ENCODE measurements at regions not wholly inside any gene's neighbourhood (a gene's known extent, or its start where the extent isn't known, plus 50 kb on each side); places are given as distances from the start of the nearest gene placed in this dataset.

DNA sequence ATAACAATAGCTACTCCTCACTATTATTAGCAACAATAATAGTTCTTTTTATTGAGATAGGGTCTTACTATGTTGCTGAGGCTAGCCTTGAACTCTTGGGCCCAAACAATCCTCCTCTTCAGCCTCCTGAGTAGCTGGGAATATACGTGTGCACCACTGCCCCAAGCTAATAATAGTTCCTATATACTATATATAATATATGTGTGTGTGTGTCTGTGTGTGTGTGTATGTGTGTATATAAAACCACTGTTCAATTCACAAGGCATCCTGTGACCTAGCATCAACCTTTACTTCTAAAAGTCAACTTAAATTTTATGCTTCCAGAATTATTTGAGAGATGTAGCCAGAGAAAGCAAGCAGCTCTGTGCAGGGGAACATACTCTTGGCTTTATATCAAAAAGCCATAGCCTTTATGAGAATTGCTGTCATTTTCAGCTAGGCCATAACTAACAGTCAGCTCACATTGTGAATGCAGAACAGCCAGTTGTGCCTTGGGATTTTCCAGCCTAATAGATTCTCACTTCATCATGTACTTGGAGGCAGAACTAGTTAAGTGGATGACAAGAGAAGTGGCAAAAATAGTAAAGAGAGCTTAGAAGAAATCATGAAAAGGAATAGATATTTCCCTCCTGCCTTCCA is 665.5 kb downstream of the NYAP2 start:
- no peak for DNase-seq
- CTCF ChIA-PET, result interaction anchor here (0.6 kb wide), 1 partner anchor 916 kb away, joined by 3 read pairs; no protein-coding TSS in a partner anchor
- no peaks in the 10 kb centered on the region for H3K4me1 Mint-ChIP-seq (ENCODE audit: low read depth, unreplicated experiment)
- TF ChIP-seq CTCF (IDR thresholded peaks at IDR 0.05; ENCODE audit: unreplicated experiment), result no peak
- intact Hi-C loops (cut with micrococcal nuclease; ENCODE audit: unreplicated experiment), result no loop called here
- H3K9me3 Mint-ChIP-seq (ENCODE audit: low read depth, unreplicated experiment), result no peaks in the 10 kb centered on the region
- no TSS peak for BruUV-seq (replicated peaks)
- no peak overlapping the region for H3K27ac Mint-ChIP-seq (ENCODE audit: unreplicated experiment)
- H3K4me3 Mint-ChIP-seq (ENCODE audit: low read depth, unreplicated experiment), result no peak overlapping the region
- no peaks in the 10 kb centered on the region for H3K27me3 Mint-ChIP-seq (ENCODE audit: unreplicated experiment)
- H3K36me3 Mint-ChIP-seq (ENCODE audit: insufficient read depth, unreplicated experiment), result no peaks in the 10 kb centered on the region

DNA sequence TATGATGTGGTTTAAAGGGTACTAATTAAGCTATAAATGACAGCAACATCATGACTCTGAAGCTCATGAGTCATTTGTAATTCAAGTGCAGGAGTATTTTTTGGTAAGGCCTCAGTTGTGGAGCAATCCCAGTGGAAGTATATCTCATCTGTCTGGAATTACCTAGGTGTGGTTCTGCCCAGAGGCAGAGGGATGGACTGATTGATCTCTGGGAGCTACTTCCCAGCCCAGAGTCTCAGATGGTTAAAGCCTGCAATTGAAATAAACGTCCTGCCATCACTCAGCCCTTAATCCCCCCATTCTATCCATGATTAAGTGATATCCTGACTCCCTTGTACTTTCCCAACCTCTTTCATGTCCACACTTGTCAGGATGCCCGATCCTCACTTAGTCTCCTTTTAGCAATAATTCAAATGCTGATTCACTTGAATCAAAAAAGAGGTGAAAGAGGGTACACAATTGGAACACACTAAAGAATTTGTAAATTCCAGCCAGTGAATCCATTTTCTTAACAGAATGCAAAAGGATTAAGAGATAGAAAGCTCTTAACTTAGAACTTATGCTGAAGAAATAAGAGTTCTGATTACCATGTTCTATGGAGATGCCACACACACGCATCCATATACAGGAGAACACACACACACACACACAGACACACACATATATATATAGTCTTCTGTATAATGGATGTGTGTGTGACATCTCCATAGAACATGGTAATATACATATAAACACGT is 664.4 kb downstream of the NYAP2 start:
- Mint-ChIP-seq H3K36me3 (ENCODE audit: insufficient read depth, unreplicated experiment) (no peaks in the 10 kb centered on the region), H3K4me3 (ENCODE audit: low read depth, unreplicated experiment) (no peak overlapping the region), H3K27ac (ENCODE audit: unreplicated experiment) (no peak overlapping the region), H3K27me3 (ENCODE audit: unreplicated experiment) (no peaks in the 10 kb centered on the region), H3K4me1 (ENCODE audit: low read depth, unreplicated experiment) (no peaks in the 10 kb centered on the region), H3K9me3 (ENCODE audit: low read depth, unreplicated experiment) (no peaks in the 10 kb centered on the region)
- no TSS peak for BruUV-seq (replicated peaks)
- intact Hi-C loops (cut with micrococcal nuclease; ENCODE audit: unreplicated experiment), result no loop called here
- no peak for DNase-seq
- CTCF ChIA-PET, result no interaction called here
- TF ChIP-seq CTCF (IDR thresholded peaks at IDR 0.05; ENCODE audit: unreplicated experiment), result no peak

- H3K9me3 Mint-ChIP-seq (ENCODE audit: low read depth, unreplicated experiment), result no peaks in the 10 kb centered on the region
- TF ChIP-seq CTCF (IDR thresholded peaks at IDR 0.05; ENCODE audit: unreplicated experiment), result no peak
- CTCF ChIA-PET, result interaction anchor here (0.6 kb wide), 1 partner anchor 445 kb away, joined by 3 read pairs; no protein-coding TSS in a partner anchor
- no TSS peak for BruUV-seq (replicated peaks)
- no peak overlapping the region for H3K27ac Mint-ChIP-seq (ENCODE audit: unreplicated experiment)
- no peak for DNase-seq
- no peaks in the 10 kb centered on the region for H3K27me3 Mint-ChIP-seq (ENCODE audit: unreplicated experiment)
- H3K4me3 Mint-ChIP-seq (ENCODE audit: low read depth, unreplicated experiment), result no peak overlapping the region
- no peaks in the 10 kb centered on the region for H3K36me3 Mint-ChIP-seq (ENCODE audit: insufficient read depth, unreplicated experiment)
- H3K4me1 Mint-ChIP-seq (ENCODE audit: low read depth, unreplicated experiment), result peaks cover 7% of the 10 kb centered on the region
- intact Hi-C loops (cut with micrococcal nuclease; ENCODE audit: unreplicated experiment), result no loop called here
These were observed 660.6 kb downstream of the NYAP2 start for GRCh38 chr2:226059961-226060627.

DNA sequence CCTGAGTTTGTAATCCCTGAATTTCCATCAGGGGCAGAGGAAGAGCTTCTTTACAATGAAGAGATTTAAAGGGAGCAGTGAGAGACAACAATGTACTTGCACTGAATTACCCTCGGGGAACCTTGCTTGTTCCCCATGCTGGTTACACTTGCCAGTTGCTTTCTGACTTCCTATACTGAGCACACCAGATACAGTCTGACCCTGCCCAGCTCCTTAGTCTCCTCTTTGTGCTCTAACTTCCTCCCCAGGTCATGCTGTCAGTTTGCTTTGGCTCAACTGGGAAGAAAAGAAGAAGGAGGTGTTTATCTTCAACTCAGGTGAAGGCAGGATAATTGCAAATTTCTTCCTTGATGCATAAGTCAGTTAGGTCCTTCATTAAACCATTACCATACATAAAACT is 658.4 kb downstream of the NYAP2 start:
- intact Hi-C loops (cut with micrococcal nuclease; ENCODE audit: unreplicated experiment), result no loop called here
- Mint-ChIP-seq H3K4me1 (ENCODE audit: low read depth, unreplicated experiment) (peaks cover 7% of the 10 kb centered on the region), H3K9me3 (ENCODE audit: low read depth, unreplicated experiment) (no peaks in the 10 kb centered on the region), H3K36me3 (ENCODE audit: insufficient read depth, unreplicated experiment) (no peaks in the 10 kb centered on the region), H3K27me3 (ENCODE audit: unreplicated experiment) (no peaks in the 10 kb centered on the region), H3K27ac (ENCODE audit: unreplicated experiment) (no peak overlapping the region), H3K4me3 (ENCODE audit: low read depth, unreplicated experiment) (no peak overlapping the region)
- no peak for TF ChIP-seq CTCF (IDR thresholded peaks at IDR 0.05; ENCODE audit: unreplicated experiment)
- CTCF ChIA-PET, result interaction anchor here (0.6 kb wide), 1 partner anchor 788 kb away, joined by 4 read pairs; no protein-coding TSS in a partner anchor
- BruUV-seq (replicated peaks), result no TSS peak
- DNase-seq, result no peak

Measured in Calu3 (cell line).